SU-DHL-6 (cell line): ENCODE measurements at regions not wholly inside any gene's neighbourhood (a gene's known extent, or its start where the extent isn't known, plus 50 kb on each side); places are given as distances from the start of the nearest gene placed in this dataset.

Experiments
- H2AFZ ChIP-seq: fragments of 200-600 bp; sonication (generic); 2 replicates; pipeline ENCODE4 v1.6.1; 2014; ENCODE audit warnings: low read depth, mild to moderate bottlenecking, moderate library complexity, mixed read lengths, antibody characterized with exemption, low read length; ENCODE audit not compliant: severe bottlenecking
- H3F3A ChIP-seq: fragments of 200-600 bp; shearing (Covaris generic); 2 replicates; pipeline ENCODE4 v1.6.0; 2016; ENCODE audit warnings: antibody characterized with exemption, mild to moderate bottlenecking; ENCODE audit not compliant: insufficient read depth
- H3K27ac ChIP-seq: fragments of 200-600 bp; sonication (generic); 2 replicates; pipeline ENCODE4 v1.5.1; 2016; ENCODE audit warnings: low read depth, mild to moderate bottlenecking, low read length, moderate library complexity, mixed read lengths
- H3K27me3 ChIP-seq: fragments of 200-600 bp; sonication (generic), shearing (Covaris generic); 2 replicates; pipeline ENCODE4 v1.6.0; 2014; ENCODE audit warnings: mild to moderate bottlenecking, low read length
- H3K36me3 ChIP-seq: fragments of 200-600 bp; sonication (generic); 2 replicates; pipeline ENCODE4 v1.6.1; 2014; ENCODE audit warnings: mild to moderate bottlenecking, low read length, mixed read lengths
- H3K4me2 ChIP-seq: fragments of 300-600, 200-600 bp; shearing (Covaris generic), sonication (generic); 2 replicates; pipeline ENCODE4 v1.6.0; 2014; ENCODE audit warnings: low read length, low read depth, mild to moderate bottlenecking; ENCODE audit not compliant: poor library complexity, severe bottlenecking
- H3K4me3 ChIP-seq: fragments of 200-600 bp; sonication (generic); 2 replicates; pipeline ENCODE4 v1.5.1; 2014; ENCODE audit warnings: antibody characterized with exemption, low read length, mild to moderate bottlenecking, mixed read lengths; ENCODE audit not compliant: insufficient read depth, poor library complexity, severe bottlenecking
- H3K79me2 ChIP-seq: fragments of 200-600 bp; sonication (generic); 2 replicates; pipeline ENCODE4 v1.6.1; 2014; ENCODE audit warnings: mild to moderate bottlenecking, low read length, moderate library complexity; ENCODE audit not compliant: insufficient read depth
- H3K9ac ChIP-seq: fragments of 200-600 bp; sonication (generic); 2 replicates; pipeline ENCODE4 v1.7.0; 2014; ENCODE audit warnings: mild to moderate bottlenecking, low read length
- H3K9me2 ChIP-seq: fragments of 200-600 bp; sonication (generic); replicated peaks from 2 replicates; pipeline ENCODE4 v1.6.1; 2014; ENCODE audit warnings: low read length; ENCODE audit not compliant: insufficient read depth
- H3K9me3 ChIP-seq: fragments of 200-600 bp; sonication (generic); 2 replicates; pipeline ENCODE4 v1.6.1; 2014; ENCODE audit warnings: low read length, mixed read lengths; ENCODE audit not compliant: insufficient read depth
- H4K20me1 ChIP-seq: fragments of 200-600 bp; sonication (generic); 2 replicates; pipeline ENCODE4 v1.6.1; 2014; ENCODE audit warnings: low read depth, mild to moderate bottlenecking, antibody characterized with exemption, low read length, moderate library complexity, mixed read lengths
- CTCF ChIP-seq: fragments of 200-600 bp; sonication (generic); IDR thresholded peaks from one replicate; pipeline ENCODE4 v1.5.1; 2017; ENCODE audit warnings: antibody characterized with exemption, mild to moderate bottlenecking, low read length, moderate library complexity; ENCODE audit not compliant: insufficient read depth, poor library complexity, severe bottlenecking
- EZH2phosphoT487 ChIP-seq: fragments of 200-600 bp; sonication (generic), shearing (Covaris generic); conservative IDR thresholded peaks from 2 replicates; pipeline ENCODE4 v1.6.1; 2018; ENCODE audit warnings: mild to moderate bottlenecking, antibody characterized with exemption, low read length, moderate library complexity, mixed read lengths

GRCh38 chr13:44141725-44142539, 231.7 kb upstream of the SERP2 start:
- Histone ChIP-seq H3K4me2 (peak overlapping the region; percentile 87), H3K4me3 (peak overlapping the region; percentile 93), H2AFZ (peak overlapping the region; percentile 93), H3K79me2 (no peaks in the 10 kb centered on the region), H3K27ac (no peak overlapping the region), H3K9me3 (no peaks in the 10 kb centered on the region), H3K27me3 (no peaks in the 10 kb centered on the region), H3K9ac (peak overlapping the region; percentile 89), H3K36me3 (no peaks in the 10 kb centered on the region), H3K9me2 (no peaks in the 10 kb centered on the region), H4K20me1 (no peaks in the 10 kb centered on the region), H3F3A (no peaks in the 10 kb centered on the region)
- TF ChIP-seq EZH2phosphoT487 (no peak), CTCF (no peak)

GRCh38 chr13:44142540-44142867, 231.1 kb upstream of the SERP2 start:
- no peak for TF ChIP-seq CTCF
- TF ChIP-seq EZH2phosphoT487: no peak
- H3K4me3 ChIP-seq: peak overlapping the region; percentile 73
- H2AFZ ChIP-seq: peak overlapping the region; percentile 93
- H3K9me3 ChIP-seq: no peaks in the 10 kb centered on the region
- H3K36me3 ChIP-seq: no peaks in the 10 kb centered on the region
- no peaks in the 10 kb centered on the region for H3K9me2 ChIP-seq
- no peaks in the 10 kb centered on the region for H4K20me1 ChIP-seq
- no peaks in the 10 kb centered on the region for H3F3A ChIP-seq
- H3K4me2 ChIP-seq: peak overlapping the region; percentile 87
- H3K79me2 ChIP-seq: no peaks in the 10 kb centered on the region
- H3K9ac ChIP-seq: peak overlapping the region; percentile 79
- H3K27ac ChIP-seq: no peak overlapping the region
- H3K27me3 ChIP-seq: no peaks in the 10 kb centered on the region

- H3F3A ChIP-seq: no peaks in the 10 kb centered on the region
- H3K27me3 ChIP-seq: no peaks in the 10 kb centered on the region
- peak overlapping the region; percentile 87 for H3K4me2 ChIP-seq
- peak overlapping the region; percentile 73 for H3K4me3 ChIP-seq
- no peak overlapping the region for H3K27ac ChIP-seq
- peak overlapping the region; percentile 79 for H3K9ac ChIP-seq
- no peaks in the 10 kb centered on the region for H3K36me3 ChIP-seq
- H3K79me2 ChIP-seq: no peaks in the 10 kb centered on the region
- no peaks in the 10 kb centered on the region for H3K9me2 ChIP-seq
- TF ChIP-seq EZH2phosphoT487: no peak
- TF ChIP-seq CTCF: no peak
- no peaks in the 10 kb centered on the region for H3K9me3 ChIP-seq
- H4K20me1 ChIP-seq: no peaks in the 10 kb centered on the region
- H2AFZ ChIP-seq: peak overlapping the region; percentile 93
Measured at GRCh38 chr13:44142941-44143665, 230.5 kb upstream of the SERP2 start.
